HG02981 (cell line): ENCODE measurements at regions not wholly inside any gene's neighbourhood (a gene's known extent, or its start where the extent isn't known, plus 50 kb on each side); places are given as distances from the start of the nearest gene placed in this dataset.

Experiments used
- ATAC-seq: cut with Tn5 transposase; IDR thresholded peaks from one replicate; pipeline ENCODE4 v1.9.1; 2021; ENCODE audit warnings: mild to moderate bottlenecking, moderate library complexity; ENCODE audit not compliant: unreplicated experiment

- no peak for ATAC-seq
Measured at GRCh38 chr13:73720216-73720840, 413.9 kb downstream of the KLF12 start.

GRCh38 chr13:73718246-73718645 is 416.0 kb downstream of the KLF12 start:
- no peak for ATAC-seq

DNA sequence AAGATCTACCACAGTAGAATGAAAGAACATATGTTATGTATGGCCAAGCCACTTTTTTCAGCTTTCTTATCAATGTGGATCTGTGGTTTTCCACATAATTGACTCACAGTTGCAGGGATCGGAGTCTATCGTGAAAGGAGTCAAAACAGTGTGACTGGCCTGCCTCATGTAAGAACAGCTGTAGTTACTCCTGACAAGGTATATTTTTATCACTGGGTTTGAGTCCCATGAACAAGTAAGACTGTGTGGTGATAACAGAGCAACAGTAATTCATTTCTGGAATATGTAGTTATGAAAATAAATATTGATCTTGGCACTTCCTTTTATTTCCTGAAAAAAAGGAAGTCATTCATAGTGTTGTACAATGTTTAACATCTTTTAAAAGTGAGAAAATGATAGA is 416.6 kb downstream of the KLF12 start:
- no peak for ATAC-seq

DNA sequence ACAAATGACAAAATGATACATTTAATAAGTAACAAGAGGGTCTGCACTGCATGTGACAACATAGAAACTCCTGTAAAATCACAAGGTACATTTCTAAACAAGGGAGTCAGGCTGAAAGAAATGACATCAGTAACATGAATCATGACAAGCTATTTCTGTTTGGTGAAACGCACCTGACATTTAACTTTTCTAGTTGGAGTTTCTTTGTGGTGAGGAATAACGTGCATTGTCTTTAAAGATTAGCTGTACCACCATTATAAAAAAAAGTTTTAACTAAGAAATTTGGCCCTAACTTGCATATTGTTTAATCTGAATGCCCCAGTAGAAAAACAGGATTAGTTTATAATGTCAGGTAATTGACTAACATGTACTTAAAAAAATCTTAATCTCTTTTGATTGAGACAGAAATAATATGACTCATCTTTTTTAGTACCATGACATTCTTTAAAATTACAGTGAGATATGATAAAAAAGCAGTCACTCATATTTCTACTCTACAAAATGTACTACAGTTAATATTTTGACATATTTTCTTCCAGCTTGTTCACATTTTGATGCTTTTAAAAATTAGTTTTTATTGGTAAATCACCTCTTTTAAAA is 418.2 kb downstream of the KLF12 start:
- peak; percentile 56 for ATAC-seq

GRCh38 chr13:73715114-73715910 is 418.9 kb downstream of the KLF12 start:
- peak; percentile 84 for ATAC-seq

DNA sequence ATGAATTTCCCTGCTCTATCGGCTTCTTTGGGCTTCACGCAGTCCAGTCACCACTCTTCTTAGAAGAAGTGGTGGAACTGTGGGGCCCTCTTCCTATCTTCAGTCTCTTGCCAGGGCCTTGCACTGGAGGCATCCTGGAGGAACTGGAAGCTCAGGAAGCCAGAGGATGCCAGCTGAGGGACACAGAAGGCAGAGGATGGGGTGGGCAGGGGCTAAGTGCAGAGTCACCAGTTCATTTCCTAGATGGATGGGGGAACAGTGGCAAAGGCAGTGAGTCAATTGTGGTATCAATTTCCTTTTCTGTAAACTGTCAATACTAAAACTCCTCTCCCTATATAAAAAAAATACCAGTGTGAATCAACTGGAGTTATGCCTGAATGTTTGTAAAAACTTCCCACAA is 419.7 kb downstream of the KLF12 start:
- no peak for ATAC-seq

DNA sequence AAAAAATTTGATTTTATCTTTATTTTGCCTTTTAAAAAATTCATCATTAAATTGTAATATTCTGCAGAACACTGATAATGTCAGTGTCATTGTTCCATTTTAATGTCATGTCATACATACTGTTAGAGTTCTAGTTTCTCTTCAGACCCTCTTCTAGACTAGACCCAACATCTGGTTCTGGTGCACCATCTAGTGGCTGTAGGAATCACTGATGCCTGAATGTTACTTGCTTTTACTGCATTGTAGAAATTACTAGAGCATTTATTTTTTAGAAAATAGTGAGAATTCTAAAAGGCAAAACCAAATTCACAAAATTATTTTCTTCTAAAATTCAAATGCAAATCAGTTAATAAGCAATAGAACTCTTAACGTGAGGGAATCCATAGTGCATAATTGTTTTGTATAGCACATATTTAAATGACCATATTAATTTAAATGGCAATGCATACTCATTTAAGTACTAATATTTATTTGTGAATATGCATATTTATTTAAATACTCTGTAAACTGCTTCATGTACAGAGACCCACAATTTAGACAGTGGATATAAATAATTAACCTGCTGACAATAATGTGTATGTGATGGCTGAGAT is 425.7 kb downstream of the KLF12 start:
- peak; percentile 91 for ATAC-seq

DNA sequence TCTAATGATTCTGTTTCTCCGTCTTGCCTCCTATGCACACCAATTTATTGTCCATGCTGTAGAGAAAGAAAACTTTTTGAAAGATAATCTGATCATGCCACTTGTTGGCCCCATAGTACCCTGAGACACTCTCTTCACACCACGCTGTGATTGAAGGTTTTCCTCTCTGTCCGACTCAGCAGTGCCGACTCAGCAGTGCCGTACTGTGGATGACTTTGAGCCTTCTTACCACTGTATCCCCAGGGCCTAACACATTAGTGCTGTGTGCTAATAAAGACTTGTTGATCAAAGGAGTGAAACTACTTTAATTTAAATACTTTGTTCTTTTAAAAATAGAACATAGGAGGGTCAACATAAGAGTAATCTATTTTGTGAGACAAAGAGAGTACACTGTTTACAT is 429.6 kb downstream of the KLF12 start:
- ATAC-seq = no peak

- no peak for ATAC-seq
Measured at GRCh38 chr13:73703606-73704005, 430.6 kb downstream of the KLF12 start.

DNA sequence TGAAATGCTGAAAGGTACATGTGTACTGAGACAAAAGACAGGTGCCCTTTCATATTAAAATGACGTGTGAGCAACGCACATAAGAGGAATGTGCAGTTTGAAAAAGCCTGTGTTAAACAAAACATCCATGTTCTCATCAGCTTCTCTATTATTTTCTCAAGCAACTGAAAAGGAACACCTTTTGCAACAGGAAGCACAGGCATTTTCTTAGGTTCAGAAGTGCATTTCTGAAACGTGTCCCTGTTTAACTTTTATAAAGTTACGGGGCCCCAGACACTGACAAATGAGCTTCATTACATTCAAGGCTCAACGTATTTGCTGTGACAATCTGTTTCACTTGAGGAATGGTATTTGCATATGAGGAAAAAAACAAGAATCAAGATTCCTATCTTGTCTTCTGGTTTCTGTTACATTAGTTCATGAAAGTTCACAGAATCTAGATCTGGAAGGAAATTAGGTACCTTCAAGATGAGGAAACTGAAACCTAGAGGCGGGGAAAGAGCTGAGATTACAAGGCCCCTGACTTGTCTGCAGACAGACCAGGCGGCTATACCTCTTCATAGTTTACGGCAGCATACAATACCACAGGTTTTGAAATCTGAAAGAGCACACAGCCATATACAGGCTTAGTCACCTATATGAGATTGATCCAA is 431.7 kb downstream of the KLF12 start:
- ATAC-seq = peak; percentile 68

- ATAC-seq = no peak
Measured at GRCh38 chr13:73701160-73701559, 433.0 kb downstream of the KLF12 start.

- ATAC-seq = no peak
Measured at GRCh38 chr13:73698859-73699258, 435.3 kb downstream of the KLF12 start.

DNA sequence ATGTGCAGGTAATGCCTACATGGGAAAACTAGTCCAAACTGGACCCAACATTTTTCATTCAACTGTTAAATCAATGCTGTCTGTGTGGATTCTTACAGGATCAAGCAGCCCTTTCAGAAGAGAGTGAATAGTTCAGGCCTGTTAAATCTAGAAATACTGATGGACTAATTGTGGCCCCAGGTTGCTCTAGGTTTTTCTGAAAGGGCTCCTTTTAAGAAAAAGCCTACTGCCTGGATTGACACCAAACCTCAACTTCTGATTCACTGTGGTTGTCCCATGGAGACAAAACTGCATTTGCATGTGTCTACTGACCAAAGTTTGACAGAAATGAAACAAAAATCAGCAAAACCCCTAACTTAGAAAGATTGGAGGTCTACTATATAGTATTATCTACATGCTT is 437.0 kb downstream of the KLF12 start:
- no peak for ATAC-seq

GRCh38 chr13:73696713-73697112 is 437.5 kb downstream of the KLF12 start:
- ATAC-seq = no peak

DNA sequence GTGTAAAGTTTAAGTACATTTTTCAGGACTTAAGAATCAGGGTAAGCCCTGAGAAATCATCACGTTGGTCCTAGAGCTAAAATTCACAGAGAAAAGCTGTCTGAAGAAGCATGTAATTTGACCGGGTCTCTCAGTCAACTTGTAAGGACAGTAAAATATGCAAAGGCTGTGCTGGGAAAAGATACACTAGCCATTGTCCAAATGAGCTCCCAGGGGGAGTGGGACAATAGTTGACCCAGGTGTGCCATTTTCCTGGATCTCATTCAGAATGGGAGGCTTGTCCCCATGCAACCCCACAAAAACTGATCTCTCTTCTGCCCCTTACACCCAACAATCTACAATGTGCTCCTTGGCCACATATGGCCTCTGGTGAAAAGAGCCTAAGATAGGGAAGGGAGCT is 437.9 kb downstream of the KLF12 start:
- ATAC-seq = no peak

- ATAC-seq = no peak
Measured at GRCh38 chr13:73695325-73695724, 438.9 kb downstream of the KLF12 start.

DNA sequence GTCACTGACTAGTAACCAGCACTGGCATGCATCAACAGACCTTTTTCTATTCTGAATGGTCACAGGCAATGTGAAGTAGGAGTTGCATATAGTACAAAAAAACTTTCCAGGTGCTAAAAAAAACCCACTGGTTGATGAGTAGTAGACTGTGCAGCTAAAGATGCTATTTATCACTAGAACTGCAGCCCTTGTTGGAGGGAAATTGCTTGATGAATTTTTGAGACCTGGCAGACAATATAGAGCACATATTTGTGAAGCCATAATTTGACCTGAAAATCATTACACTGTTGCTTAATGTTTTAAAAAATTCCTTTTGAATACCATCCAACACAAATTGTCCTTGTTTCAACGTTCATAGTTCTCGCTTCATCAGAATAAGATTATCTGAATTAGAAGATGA is 441.0 kb downstream of the KLF12 start:
- ATAC-seq = no peak

- ATAC-seq = no peak
Measured at GRCh38 chr13:73691891-73692290, 442.3 kb downstream of the KLF12 start.

- ATAC-seq = no peak
Measured at GRCh38 chr13:73687929-73688328, 446.3 kb downstream of the KLF12 start.

- no peak for ATAC-seq
Measured at GRCh38 chr13:73687087-73687486, 447.1 kb downstream of the KLF12 start.

DNA sequence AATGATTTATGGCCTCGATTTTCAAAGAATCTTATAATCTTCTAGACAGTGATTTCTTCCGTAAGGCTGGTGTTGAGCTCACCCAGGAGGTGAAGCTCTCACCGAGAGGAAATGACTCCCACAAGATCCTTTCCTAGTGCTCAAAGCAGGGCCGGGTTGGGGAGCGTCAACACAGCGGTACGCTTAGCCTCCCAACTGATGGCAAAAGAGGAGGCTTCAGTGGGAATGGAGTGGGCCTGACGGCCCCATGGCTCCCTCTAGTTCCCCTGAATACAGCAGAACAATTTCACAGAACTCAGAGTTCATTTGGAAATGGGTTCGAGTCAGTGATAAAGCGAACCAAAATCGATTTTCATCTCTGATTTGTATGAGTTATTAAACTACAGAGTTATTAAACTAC is 449.5 kb downstream of the KLF12 start:
- no peak for ATAC-seq
